K562 (cell line): ENCODE measurements at regions not wholly inside any gene's neighbourhood (a gene's known extent, or its start where the extent isn't known, plus 50 kb on each side); places are given as distances from the start of the nearest gene placed in this dataset.

ENCODE experiments used
- ATF7 ChIP-seq: fragments of 450-650 bp; IDR thresholded peaks from 2 replicates; pipeline ENCODE4 v1.7.1; 2014; ENCODE audit warnings: mild to moderate bottlenecking, moderate library complexity
- CHD4 ChIP-seq: fragments of 200-600 bp; sonication (generic); IDR thresholded peaks from 3 replicates; pipeline ENCODE4 v1.6.1; 2012; ENCODE audit warnings: low read depth, mild to moderate bottlenecking, mixed read lengths, low read length, inconsistent platforms; ENCODE audit not compliant: insufficient read depth, insufficient replicate concordance, poor library complexity, severe bottlenecking
- EP300 ChIP-seq: IDR thresholded peaks from 2 replicates; pipeline ENCODE4 v1.6.1; 2012; ENCODE audit warnings: low read length, improper control_type of control experiment
- PHF8 ChIP-seq: fragments of 200-600 bp; sonication (generic); IDR thresholded peaks from 2 replicates; pipeline ENCODE4 v1.6.1; 2012; ENCODE audit warnings: mixed run types, mild to moderate bottlenecking, inconsistent platforms, low read length, moderate library complexity, borderline replicate concordance
- POLR2A ChIP-seq: fragments of 450-650 bp; conservative IDR thresholded peaks from 2 replicates; pipeline ENCODE4 v1.6.1; 2016
- POLR2AphosphoS5 ChIP-seq: IDR thresholded peaks from 2 replicates; pipeline ENCODE4 v1.6.1; 2011; ENCODE audit warnings: mild to moderate bottlenecking, low read depth, low read length, moderate library complexity; ENCODE audit not compliant: control insufficient read depth, insufficient read depth
- TAF1 ChIP-seq: IDR thresholded peaks from 2 replicates; pipeline ENCODE4 v1.6.1; 2011; ENCODE audit warnings: mild to moderate bottlenecking, low read length, moderate library complexity; ENCODE audit not compliant: insufficient read depth, control insufficient read depth, severe bottlenecking; ENCODE audit errors: extremely low read depth
- ZNF57 ChIP-seq: fragments of 450-650 bp; formaldehyde crosslinking; IDR thresholded peaks from 2 replicates; pipeline ENCODE4 v1.4.0; 2020; ENCODE audit warnings: mild to moderate bottlenecking, moderate library complexity
- ZNF589 ChIP-seq: fragments of 200-800 bp; sonication (Bioruptor generic); IDR thresholded peaks from 2 replicates; pipeline ENCODE4 v1.6.1; 2016; ENCODE audit warnings: low read depth, missing genetic modification characterization, missing compliant biosample characterization
- ZNF79 ChIP-seq: fragments of 250-450 bp; sonication (Bioruptor Pico); IDR thresholded peaks from 2 replicates; pipeline ENCODE4 v1.4.0; 2020; ENCODE audit warnings: low read depth, mild to moderate bottlenecking, moderate library complexity
- TF ChIP-seq, protein P1 (sequence below), 2 experiments: IDR thresholded peaks; 2 replicates each; pipeline ENCODE4 v1.6.1; 2011; ENCODE audit warnings: borderline replicate concordance in 1 of 2, control low read depth in 1 of 2, low read depth in 1 of 2, low read length in 1 of 2, mild to moderate bottlenecking in 1 of 2, mixed read lengths in 1 of 2, moderate library complexity in 1 of 2; ENCODE audit not compliant: insufficient read depth in 1 of 2, insufficient read length in 1 of 2, poor library complexity in 1 of 2, severe bottlenecking in 1 of 2; ENCODE audit errors: extremely low read depth in 1 of 2

DNA sequence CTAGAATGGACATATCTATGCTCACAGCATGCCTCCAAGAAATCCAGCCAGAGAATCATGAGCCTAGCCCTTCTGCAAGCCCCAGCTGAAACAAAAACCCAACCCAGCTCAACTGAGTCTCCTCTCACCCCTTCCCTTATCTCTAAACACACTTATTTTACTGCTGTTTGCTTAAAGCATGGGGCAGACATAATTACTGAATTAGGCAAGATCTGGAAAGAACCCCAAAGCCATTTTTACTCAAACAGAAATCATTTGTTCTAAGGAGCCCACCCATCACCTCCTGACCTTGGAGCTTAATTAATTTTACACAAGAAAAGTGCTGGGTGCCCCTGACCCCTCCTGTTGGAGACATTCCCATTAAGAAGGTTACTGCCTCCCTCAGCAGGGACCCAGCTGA is 291.6 kb downstream of the MAFB start:
- TF ChIP-seq ZNF57 (CRISPR knock-in tag) (no peak), ZNF589 (no peak), POLR2AphosphoS5 (no peak), EP300 (no peak), ZNF79 (no peak), PHF8 (no peak), TAF1 (no peak), POLR2A (no peak), ATF7 (no peak), CHD4 (no peak)
- TF ChIP-seq, protein P1, sequence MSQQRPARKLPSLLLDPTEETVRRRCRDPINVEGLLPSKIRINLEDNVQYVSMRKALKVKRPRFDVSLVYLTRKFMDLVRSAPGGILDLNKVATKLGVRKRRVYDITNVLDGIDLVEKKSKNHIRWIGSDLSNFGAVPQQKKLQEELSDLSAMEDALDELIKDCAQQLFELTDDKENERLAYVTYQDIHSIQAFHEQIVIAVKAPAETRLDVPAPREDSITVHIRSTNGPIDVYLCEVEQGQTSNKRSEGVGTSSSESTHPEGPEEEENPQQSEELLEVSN (IDR thresholded peaks at IDR 0.05; ENCODE audit: borderline replicate concordance in 1 of 2, extremely low read depth in 1 of 2, insufficient read depth in 1 of 2, insufficient read length in 1 of 2, low read depth in 1 of 2, low read length in 1 of 2, poor library complexity in 1 of 2, severe bottlenecking in 1 of 2), result no peak
